NT2/D1 (cell line): ENCODE measurements at regions not wholly inside any gene's neighbourhood (a gene's known extent, or its start where the extent isn't known, plus 50 kb on each side); places are given as distances from the start of the nearest gene placed in this dataset.
"Not testable (repeated sequence)": the region's sequence is repeated elsewhere in the genome, so short reads cannot be mapped to it uniquely, and the experiment has no call there.

Experiments used
- SUZ12 ChIP-seq: IDR thresholded peaks from 2 replicates; pipeline ENCODE4 v1.6.1; 2011; ENCODE audit not compliant: insufficient read length, insufficient read depth; ENCODE audit errors: extremely low read depth
- YY1 ChIP-seq: IDR thresholded peaks from 2 replicates; pipeline ENCODE4 v1.6.1; 2011; ENCODE audit not compliant: insufficient read length, insufficient read depth
- ZNF274 ChIP-seq: IDR thresholded peaks from 2 replicates; pipeline ENCODE4 v1.6.1; 2011; ENCODE audit warnings: mild to moderate bottlenecking, low read depth, low read length

- not testable (repeated sequence) for TF ChIP-seq YY1, ZNF274, SUZ12
Observed at GRCh38 chr4:9544851-9545250, 100.6 kb downstream of the DEFB131A start.
